ENCODE measurements at regions not wholly inside any gene's neighbourhood (a gene's known extent, or its start where the extent isn't known, plus 50 kb on each side); places are given as distances from the start of the nearest gene placed in this dataset.

- no peak overlapping the region for H3K4me3 Mint-ChIP-seq
- TF ChIP-seq CTCF (conservative IDR thresholded peaks at IDR 0.05) = no peak
- H3K4me1 Mint-ChIP-seq = no peaks in the 10 kb centered on the region
- no peaks in the 10 kb centered on the region for H3K27me3 Mint-ChIP-seq (ENCODE audit: low read depth)
- DNase-seq (ENCODE audit: low read depth, low spot score) = no peak
- no peak overlapping the region for H3K27ac Mint-ChIP-seq (ENCODE audit: unreplicated experiment)
- H3K36me3 Mint-ChIP-seq (ENCODE audit: low read depth) = no peaks in the 10 kb centered on the region
- no peaks in the 10 kb centered on the region for H3K9me3 Mint-ChIP-seq
Observed at GRCh38 chr13:109684824-109685202, 101.6 kb downstream of the IRS2 start.

- Mint-ChIP-seq H3K36me3 (ENCODE audit: low read depth) (no peaks in the 10 kb centered on the region), H3K4me3 (no peak overlapping the region), H3K27me3 (ENCODE audit: low read depth) (no peaks in the 10 kb centered on the region), H3K9me3 (no peaks in the 10 kb centered on the region), H3K4me1 (no peaks in the 10 kb centered on the region), H3K27ac (ENCODE audit: unreplicated experiment) (no peak overlapping the region)
- no peak for TF ChIP-seq CTCF (conservative IDR thresholded peaks at IDR 0.05)
- DNase-seq (ENCODE audit: low read depth, low spot score) = no peak
Observed at GRCh38 chr13:109684084-109684823, 102.1 kb downstream of the IRS2 start.

- DNase-seq (ENCODE audit: low read depth, low spot score) = no peak
- no peak overlapping the region for H3K4me3 Mint-ChIP-seq
- H3K36me3 Mint-ChIP-seq (ENCODE audit: low read depth) = no peaks in the 10 kb centered on the region
- H3K27me3 Mint-ChIP-seq (ENCODE audit: low read depth) = no peaks in the 10 kb centered on the region
- no peak overlapping the region for H3K27ac Mint-ChIP-seq (ENCODE audit: unreplicated experiment)
- no peaks in the 10 kb centered on the region for H3K4me1 Mint-ChIP-seq
- no peak for TF ChIP-seq CTCF (conservative IDR thresholded peaks at IDR 0.05)
- no peaks in the 10 kb centered on the region for H3K9me3 Mint-ChIP-seq
Observed at GRCh38 chr13:109682534-109683244, 103.7 kb downstream of the IRS2 start.

- Mint-ChIP-seq H3K27ac (ENCODE audit: unreplicated experiment) (no peak overlapping the region), H3K36me3 (ENCODE audit: low read depth) (no peaks in the 10 kb centered on the region), H3K4me1 (no peaks in the 10 kb centered on the region), H3K4me3 (no peak overlapping the region), H3K9me3 (no peaks in the 10 kb centered on the region), H3K27me3 (ENCODE audit: low read depth) (no peaks in the 10 kb centered on the region)
- no peak for DNase-seq (ENCODE audit: low read depth, low spot score)
- TF ChIP-seq CTCF (conservative IDR thresholded peaks at IDR 0.05) = no peak
Observed at GRCh38 chr13:109680930-109681329, 105.5 kb downstream of the IRS2 start.

GRCh38 chr13:109680288-109680687 is 106.1 kb downstream of the IRS2 start:
- Mint-ChIP-seq H3K4me1 (no peaks in the 10 kb centered on the region), H3K36me3 (ENCODE audit: low read depth) (no peaks in the 10 kb centered on the region), H3K4me3 (no peak overlapping the region), H3K27me3 (ENCODE audit: low read depth) (no peaks in the 10 kb centered on the region), H3K9me3 (no peaks in the 10 kb centered on the region), H3K27ac (ENCODE audit: unreplicated experiment) (no peak overlapping the region)
- no peak for TF ChIP-seq CTCF (conservative IDR thresholded peaks at IDR 0.05)
- DNase-seq (ENCODE audit: low read depth, low spot score) = no peak

All from neural crest cell (in vitro differentiated cells).